Islet precursor cell (in vitro differentiated cells): ENCODE measurements at regions not wholly inside any gene's neighbourhood (a gene's known extent, or its start where the extent isn't known, plus 50 kb on each side); places are given as distances from the start of the nearest gene placed in this dataset.

Experiments used
- DNase-seq: peaks from one replicate; pipeline ENCODE4 v3.0.0-alpha.2; 2018

GRCh38 chr5:128736553-128736952, 198.5 kb upstream of the FBN2 start:
- no peak for DNase-seq

- no peak for DNase-seq
These were observed 211.3 kb upstream of the FBN2 start for GRCh38 chr5:128749136-128749898.

- no peak for DNase-seq
These were observed 212.1 kb upstream of the FBN2 start for GRCh38 chr5:128750155-128750554.

- DNase-seq, result no peak
These were observed 207.9 kb upstream of the SLC27A6 start for GRCh38 chr5:128757196-128757959.

GRCh38 chr5:128762661-128763306, 202.5 kb upstream of the SLC27A6 start:
- DNase-seq, result no peak

- no peak for DNase-seq
These were observed 202.0 kb upstream of the SLC27A6 start for GRCh38 chr5:128763321-128763720.

- DNase-seq, result no peak
These were observed 200.5 kb upstream of the SLC27A6 start for GRCh38 chr5:128764601-128765310.

- no peak for DNase-seq
These were observed 199.7 kb upstream of the SLC27A6 start for GRCh38 chr5:128765448-128766061.

GRCh38 chr5:128766406-128766805, 198.9 kb upstream of the SLC27A6 start:
- DNase-seq, result no peak

GRCh38 chr5:128770907-128771306, 194.4 kb upstream of the SLC27A6 start:
- DNase-seq, result no peak

GRCh38 chr5:128772356-128772755, 192.9 kb upstream of the SLC27A6 start:
- DNase-seq, result no peak

- DNase-seq, result no peak
These were observed 191.9 kb upstream of the SLC27A6 start for GRCh38 chr5:128773378-128773777.

GRCh38 chr5:128774605-128775004, 190.7 kb upstream of the SLC27A6 start:
- no peak for DNase-seq

- DNase-seq, result no peak
These were observed 189.7 kb upstream of the SLC27A6 start for GRCh38 chr5:128775558-128775957.

GRCh38 chr5:128777052-128777451, 188.2 kb upstream of the SLC27A6 start:
- DNase-seq, result no peak

GRCh38 chr5:128778474-128778873, 186.8 kb upstream of the SLC27A6 start:
- DNase-seq, result no peak

- no peak for DNase-seq
These were observed 182.8 kb upstream of the SLC27A6 start for GRCh38 chr5:128782446-128782845.

- DNase-seq, result no peak
These were observed 180.6 kb upstream of the SLC27A6 start for GRCh38 chr5:128784726-128785125.

- no peak for DNase-seq
These were observed 174.0 kb upstream of the SLC27A6 start for GRCh38 chr5:128791312-128791711.

- no peak for DNase-seq
These were observed 168.8 kb upstream of the SLC27A6 start for GRCh38 chr5:128796506-128796905.

GRCh38 chr5:128798871-128799270, 166.4 kb upstream of the SLC27A6 start:
- DNase-seq, result no peak

GRCh38 chr5:128799945-128800344, 165.3 kb upstream of the SLC27A6 start:
- no peak for DNase-seq

GRCh38 chr5:128800377-128800776, 164.9 kb upstream of the SLC27A6 start:
- DNase-seq, result no peak
